Right hindlimb (tissue), 1 donor: ENCODE measurements at regions not wholly inside any gene's neighbourhood (a gene's known extent, or its start where the extent isn't known, plus 50 kb on each side); places are given as distances from the start of the nearest gene placed in this dataset.
"Not testable (repeated sequence)": the region's sequence is repeated elsewhere in the genome, so short reads cannot be mapped to it uniquely, and the experiment has no call there.

Experiments
- DNase-seq: peaks from one replicate; pipeline ENCODE4 v3.0.0-alpha.2; 2018

DNA sequence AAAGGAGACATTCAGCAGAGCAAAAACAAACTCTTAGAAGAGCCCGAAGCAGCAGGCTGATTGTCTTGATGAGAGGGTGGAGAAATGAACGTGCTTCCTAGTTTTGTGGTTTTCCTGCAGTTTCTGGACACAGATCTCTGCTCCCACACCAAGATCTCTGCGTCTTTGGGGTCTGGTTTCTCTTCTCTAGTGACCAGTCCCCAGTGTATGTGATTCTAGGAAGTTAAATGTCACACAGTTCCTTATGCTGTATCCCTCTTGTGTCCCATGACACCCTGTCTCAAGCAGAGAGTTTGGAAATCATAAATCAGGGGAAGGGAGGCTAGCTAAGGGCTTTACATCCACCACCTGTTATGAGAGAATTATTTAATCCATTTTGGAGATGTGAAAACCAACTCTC is 55.4 kb upstream of the KLF14 start:
- no peak for DNase-seq

DNA sequence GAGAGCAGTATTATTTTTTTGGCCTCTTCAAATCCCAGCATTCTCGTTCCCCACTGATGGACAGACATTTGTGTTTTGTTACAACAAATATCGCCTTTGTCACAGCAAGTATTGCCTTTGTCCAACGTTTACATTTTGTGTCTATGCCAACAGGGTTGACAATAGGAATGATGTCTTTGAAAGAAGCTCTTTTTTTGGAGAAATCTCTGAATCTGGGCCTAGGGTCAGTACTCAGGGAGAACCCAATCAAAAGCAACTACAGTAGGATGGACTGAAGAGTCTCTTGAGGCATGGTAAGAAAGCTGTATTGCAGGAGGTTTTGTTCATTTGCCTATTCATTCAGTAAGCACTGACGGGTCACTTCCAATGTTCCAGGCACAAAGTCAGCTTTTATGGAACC is 57.7 kb upstream of the KLF14 start:
- no peak for DNase-seq

DNA sequence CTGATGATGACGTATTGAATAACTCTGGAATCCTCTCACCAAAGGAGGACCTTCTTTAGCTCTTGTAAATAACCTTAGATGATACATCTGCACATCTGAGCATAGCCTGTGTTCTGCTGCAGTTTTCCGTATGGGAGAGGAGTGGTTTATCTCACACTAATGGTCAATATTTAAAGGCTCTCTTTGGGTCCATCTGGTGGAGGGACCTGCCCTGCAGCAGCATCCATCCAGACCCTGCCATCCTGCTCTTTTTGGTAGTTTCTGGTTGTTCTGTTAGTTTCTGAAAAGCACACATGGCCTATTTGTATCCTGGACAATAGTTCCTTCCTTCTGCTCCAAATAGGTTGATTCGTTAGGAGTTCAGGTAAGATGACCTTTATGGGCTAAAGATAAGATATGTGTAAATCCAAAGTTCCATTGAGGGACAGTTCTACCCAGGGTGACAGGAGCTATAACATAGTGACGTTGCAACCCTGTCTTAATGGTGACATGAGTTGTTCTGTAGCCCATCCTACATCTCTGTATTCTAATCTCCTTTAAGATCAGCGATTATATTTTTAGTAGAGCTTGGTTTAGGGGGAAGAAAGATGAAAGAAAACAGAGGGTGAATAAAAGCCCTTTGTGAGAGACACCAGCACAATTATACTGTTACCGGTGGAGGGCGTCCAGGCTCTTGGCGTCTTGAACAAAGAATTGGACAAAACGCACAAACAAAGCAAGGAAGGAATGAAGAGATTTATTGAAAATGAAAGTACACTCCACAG is 60.0 kb upstream of the KLF14 start:
- DNase-seq, result no peak

DNA sequence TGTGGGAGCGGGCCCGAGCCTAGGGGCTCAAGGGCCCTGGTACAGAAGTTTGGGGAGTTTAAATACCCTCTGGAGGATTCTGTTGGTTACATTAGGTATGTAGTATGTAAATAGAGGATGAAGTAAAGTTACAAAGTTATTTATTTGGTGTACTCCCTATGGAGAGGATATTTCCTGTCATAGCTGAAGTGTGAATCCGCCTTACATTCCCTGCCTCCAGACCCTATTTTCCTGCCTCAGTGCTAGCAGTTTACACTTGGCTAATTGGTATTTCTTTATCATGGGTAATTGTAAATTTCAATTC is 60.6 kb upstream of the KLF14 start:
- no peak for DNase-seq

DNA sequence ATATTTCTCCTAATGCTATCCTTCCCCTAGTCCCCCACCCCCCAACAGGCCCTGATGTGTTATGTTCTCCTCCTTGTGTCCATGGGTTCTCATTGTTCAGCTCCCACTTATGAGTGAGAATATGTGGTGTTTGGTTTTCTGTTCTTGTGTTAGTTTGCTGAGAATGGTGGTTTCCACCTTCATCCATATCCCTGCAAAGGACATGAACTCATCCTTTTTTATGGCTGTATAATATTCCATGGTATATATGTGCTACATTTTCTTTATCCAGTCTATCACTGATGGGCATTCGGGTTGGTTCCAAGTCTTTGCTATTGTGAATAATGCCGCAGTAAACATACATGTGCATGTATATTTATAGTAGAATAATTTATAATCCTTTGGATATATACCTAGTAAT is 62.4 kb upstream of the KLF14 start:
- DNase-seq, result not testable (repeated sequence)

DNA sequence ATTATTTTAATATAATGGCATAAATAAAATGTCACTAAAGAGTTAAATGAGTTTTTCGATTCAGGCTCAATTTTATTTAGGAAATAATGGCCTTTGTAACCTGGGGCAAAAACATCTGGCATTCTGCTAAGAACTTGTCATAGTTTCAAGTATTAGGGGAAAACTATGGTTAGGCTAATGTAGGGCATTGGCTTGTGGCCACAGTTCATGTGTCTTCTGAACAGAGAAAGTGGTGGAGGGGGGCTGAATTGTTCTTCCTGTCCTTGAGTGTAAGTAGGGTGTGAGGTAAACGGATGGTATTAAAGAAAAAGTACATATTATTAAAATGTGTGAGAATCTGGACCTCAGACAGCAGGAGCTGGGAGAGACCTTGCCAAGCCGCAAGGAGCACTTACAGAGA is 69.1 kb upstream of the KLF14 start:
- DNase-seq, result no peak

DNA sequence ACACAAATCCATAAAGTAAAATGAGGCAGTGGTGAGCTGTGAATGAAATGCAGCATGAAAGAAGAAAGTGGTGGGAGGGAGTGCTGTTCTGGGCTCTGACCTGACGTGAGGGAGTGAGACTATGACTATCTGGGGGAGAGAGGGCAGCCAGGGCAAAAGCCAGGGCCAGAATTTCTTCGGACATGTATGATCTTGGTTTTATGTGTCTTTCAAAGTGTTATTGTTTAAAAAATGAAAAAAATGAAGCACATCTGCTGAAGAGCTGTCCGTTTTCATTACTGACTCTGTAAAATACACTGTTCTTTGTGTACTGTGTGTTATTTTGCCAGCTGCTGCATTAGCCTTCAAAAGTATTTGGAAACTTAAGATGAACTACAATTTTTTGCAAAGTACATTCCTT is 70.2 kb upstream of the KLF14 start:
- no peak for DNase-seq

DNA sequence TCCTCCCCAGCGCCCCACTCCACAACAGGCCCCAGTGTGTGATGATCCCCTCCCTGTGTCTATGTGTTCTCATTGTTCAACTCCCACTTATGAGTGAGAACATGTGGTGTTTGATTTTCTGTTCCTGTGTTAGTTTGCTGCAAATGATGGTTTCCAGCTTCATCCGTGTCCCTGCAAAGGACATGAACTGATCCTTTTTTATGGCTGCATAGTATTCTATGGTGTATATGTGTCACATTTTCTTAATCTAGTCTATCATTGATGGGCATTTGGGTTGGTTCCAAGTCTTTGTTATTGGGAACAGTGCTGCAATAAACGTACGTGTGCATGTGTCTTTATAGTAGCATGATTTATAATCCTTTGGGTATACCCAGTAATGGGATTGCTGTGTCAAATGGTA is 78.8 kb upstream of the KLF14 start:
- not testable (repeated sequence) for DNase-seq

DNA sequence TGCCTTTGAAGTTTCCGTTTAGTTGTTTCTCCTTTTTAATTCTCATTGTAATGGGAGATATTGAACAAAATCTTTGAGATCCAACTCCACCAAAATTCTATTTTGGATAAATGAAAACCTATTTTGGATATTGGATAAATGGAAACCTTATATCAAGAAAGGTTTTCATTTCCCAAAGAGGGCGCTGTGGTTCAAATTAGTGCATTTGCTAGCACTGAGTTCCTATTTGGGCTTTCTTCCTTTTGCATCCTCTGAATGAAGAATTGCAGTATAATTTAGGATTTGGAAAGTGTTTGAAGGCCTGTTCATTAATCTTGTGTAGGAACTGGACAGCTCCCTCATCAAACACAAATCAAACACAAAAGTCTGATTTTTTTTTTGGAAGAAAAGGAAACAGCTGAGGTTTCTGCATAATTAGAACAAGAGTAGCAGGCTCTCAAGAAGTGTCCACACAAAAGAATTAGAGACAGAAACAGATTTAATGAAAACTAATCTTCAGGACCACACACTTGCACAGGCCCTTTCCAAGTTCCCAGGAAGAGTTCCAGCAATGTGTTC is 80.8 kb upstream of the KLF14 start:
- DNase-seq, result no peak

DNA sequence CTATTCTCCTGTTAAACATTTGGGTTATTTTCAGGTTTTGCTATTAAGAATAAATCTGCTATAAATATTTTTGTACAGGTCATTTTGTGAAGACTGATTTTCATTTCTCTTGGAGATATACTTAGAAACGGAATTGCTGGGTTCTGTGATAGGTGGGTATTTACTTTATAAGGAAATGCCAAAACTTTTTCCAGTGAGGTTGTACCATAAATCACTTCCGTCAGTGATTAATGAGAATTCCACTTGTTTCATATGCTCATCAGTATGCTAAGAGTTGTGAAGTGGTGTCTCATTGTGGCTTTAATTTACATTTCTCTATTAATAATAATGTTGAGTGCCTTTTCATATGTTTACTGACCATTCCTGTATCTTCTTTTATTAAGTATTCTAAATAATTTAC is 84.0 kb upstream of the KLF14 start:
- DNase-seq, result no peak

DNA sequence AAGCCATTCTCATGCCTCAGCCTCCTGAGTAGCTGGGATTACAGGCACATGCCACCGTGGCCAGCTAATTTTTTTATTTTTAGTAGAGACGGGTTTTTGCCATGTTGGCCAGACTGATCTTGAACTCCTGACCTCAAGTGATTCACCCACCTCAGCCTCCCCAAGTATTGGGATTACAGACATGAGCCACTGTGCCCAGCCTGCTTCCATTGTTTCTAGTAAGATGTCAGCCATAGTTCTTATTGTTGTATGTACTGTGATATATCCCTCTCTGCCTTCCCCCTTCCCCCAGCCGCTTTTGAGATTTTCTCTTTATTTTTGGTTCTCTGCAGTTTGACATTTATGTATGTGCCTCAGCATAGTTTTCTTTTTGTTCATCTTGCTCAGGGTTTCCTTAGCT is 87.9 kb upstream of the KLF14 start:
- DNase-seq, result no peak

DNA sequence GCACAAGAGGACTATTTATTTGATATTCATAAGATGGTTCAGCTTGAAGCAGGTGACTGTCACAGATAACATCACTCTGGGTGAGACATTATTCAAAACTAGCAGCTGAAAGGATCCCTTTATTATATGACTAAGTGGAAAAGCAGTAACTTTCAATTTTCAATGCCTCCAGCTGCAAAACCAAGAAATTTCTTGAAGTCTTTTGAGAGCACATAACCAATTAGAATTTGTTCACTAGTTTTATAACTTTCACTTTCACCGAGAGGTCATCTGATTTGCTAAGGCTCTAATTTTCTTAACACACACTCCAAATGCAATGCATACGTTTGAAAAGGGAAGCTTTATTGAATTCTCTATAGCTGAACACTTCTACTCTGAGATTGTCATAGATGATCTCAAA is 88.6 kb upstream of the KLF14 start:
- DNase-seq, result no peak

DNA sequence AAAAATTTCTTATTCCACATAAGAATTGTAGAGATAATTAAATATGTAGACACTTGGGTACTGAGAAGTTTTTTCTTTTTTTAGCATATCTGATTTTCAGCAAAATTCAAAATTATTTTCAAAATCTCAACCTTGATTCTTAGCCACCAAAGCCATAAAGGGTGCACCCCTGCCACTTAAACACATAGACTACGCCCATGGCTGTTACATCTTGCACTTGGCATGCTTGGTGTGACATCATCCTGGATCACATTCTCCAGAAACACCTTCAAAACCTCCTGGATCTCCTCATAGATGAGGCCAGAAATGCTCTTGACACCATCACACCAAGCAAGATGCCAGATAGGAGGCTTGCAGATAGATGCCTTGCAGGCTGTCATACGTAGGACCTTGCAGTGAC is 89.1 kb upstream of the KLF14 start:
- no peak for DNase-seq

DNA sequence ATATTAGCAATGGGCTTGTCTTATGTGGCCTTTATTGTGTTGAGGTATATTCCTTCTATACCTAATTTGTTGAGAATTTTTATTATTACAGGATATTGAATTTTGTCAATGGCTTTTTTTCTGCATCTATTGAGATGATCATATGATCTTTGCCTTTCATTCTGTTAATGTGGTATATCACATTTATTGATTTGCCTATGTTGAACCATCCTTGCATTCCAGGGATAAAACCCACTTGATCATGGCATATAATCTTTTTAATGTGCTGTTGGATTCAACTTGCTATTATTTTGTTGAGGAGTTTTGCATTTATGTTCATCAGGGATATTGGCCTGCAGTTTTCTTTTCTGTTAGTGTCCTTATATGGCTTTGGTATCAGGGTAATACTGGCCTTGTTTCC is 91.8 kb upstream of the KLF14 start:
- no peak for DNase-seq

DNA sequence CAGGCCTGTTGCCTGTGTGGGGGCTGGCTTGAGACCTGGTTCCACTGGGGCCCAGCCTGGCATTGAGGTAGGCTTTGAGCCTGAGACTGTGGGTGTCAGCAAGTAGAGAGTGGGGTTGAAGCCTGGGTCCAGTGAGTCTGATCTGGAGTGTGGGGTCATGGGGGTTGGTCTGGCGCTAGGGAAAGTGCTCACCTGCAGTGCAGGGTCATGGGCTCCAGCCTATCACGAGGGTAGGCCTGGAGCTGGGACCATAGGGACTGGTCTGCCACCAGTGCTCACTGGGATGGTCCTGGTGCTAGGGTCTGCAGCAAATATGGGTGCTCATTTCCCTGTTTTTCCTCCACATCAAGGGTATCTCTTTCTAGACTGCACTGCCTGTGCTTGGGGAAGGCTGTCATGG is 95.4 kb upstream of the KLF14 start:
- DNase-seq, result no peak

DNA sequence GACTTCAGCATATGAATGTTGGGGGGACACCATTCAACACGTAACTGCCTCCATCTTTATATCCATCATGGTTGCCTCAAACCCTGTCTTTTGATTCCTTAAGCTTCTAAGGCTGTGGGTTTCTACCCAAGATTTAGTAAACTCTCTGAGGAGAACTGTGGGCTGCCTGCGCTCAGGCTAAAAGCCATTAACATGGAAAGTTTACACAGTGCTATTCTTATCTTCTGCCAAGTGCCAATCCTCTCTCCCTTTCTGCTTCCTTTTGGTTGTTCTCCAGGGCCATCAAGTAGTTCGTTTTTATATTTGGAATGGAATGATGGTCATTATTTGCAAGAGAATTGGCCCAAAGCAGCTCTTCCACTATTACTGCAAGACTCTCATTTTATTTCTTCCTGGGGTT is 97.3 kb upstream of the KLF14 start:
- DNase-seq, result no peak

DNA sequence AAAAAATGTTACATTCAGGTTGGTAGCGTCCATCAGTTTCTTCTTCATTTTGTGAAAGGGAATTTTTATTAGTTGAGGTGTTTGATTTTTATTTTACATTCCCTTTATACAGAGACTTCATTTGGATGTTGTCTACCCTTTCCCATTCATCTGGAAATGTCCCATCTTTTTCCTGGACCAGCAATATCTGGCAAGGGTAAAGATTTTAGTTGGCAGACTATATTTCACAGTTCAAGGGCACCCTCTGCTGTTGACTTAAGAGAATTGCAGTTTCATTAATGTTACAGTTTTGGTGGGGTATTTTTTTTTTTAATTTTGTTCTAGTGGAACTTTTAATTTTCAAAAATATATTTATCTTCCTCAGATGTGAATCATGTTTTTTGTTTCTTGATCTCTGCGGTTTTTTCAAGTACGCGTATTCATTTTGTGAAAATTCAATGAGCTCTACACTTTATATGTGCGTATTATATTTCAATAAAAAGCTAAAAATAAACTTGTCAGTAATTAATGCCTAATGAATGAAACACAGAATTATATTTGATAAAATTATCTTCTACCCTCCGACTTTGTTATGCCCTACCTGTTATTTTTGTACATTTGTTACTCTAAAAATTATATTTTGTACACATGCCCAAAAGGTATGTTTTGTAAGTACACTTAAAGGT is 97.9 kb upstream of the KLF14 start:
- no peak for DNase-seq

DNA sequence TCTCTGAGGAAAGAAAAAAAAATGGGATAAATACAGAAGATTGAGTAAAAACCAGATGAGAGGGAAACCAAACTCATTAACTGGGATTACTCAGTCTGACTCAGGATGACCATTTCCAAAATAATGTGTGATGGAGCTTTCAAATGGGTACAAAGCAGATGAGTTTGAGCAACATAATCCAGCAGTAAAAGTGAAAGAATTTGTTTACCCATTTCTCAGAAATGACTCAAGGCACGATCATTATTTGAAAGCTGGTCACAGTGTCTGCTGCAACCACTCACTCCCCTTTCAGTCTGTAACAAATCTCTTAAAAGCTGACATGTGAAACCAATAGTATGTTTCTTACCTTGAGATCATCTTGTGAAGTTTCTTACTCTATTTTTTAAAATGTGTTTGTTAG is 104.7 kb upstream of the KLF14 start:
- DNase-seq, result no peak

DNA sequence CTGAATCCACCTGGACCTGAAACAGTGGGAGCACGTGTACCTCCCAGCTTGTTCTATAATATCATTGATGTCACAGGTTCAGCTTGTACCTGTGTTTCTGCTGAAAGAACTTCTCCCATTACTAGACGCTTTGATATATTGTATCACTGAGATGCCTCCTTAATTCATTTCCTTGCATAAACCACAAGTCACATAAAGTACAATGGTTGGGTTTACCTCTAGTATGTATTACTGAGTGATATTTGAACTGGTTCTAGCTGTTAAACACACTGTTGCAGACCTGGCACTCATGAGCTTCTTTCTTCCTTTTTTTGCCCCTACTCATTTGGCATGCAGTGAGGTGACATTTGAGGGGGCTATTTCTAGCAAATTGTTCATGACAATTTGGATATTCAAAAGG is 106.6 kb upstream of the KLF14 start:
- no peak for DNase-seq

DNA sequence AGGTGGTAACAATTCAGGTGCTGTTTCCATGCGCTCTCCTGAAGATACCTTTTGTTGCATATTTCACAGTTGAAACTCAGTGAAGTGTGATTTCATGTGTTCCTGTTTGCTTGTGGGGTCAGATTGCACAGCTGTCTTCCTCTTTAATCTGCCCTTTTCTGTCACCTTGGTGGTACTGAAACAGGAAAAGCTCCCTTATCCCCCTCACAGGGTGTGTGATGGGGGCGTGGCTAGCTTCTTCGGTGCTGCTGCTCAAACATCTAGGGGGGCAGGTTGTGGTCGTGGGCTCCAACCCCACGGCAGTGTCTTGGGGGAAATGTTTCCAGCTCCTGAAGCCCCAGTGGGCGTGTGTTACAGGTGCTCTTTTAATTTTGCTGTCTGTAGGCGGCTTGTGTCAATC is 107.4 kb upstream of the KLF14 start:
- no peak for DNase-seq

DNA sequence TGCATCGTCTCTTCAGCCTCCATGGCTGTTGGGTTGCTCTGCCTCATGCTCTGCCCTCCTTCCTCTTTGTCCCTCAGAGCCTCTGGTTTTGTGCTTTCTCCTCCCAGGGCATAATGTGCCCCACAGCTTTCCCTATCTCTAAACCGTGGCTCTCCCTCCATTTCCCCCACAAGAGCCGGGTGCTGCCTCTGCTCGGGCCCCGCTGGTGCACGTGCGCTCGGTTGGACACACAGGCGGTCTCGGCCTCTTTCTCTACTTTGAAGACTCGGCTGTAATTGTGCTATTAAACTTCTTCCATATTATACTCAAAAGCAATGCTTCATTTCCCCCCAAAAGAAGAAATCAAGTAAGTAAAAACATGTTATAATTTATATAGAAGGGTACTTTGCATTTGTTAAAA is 109.7 kb upstream of the KLF14 start:
- no peak for DNase-seq

DNA sequence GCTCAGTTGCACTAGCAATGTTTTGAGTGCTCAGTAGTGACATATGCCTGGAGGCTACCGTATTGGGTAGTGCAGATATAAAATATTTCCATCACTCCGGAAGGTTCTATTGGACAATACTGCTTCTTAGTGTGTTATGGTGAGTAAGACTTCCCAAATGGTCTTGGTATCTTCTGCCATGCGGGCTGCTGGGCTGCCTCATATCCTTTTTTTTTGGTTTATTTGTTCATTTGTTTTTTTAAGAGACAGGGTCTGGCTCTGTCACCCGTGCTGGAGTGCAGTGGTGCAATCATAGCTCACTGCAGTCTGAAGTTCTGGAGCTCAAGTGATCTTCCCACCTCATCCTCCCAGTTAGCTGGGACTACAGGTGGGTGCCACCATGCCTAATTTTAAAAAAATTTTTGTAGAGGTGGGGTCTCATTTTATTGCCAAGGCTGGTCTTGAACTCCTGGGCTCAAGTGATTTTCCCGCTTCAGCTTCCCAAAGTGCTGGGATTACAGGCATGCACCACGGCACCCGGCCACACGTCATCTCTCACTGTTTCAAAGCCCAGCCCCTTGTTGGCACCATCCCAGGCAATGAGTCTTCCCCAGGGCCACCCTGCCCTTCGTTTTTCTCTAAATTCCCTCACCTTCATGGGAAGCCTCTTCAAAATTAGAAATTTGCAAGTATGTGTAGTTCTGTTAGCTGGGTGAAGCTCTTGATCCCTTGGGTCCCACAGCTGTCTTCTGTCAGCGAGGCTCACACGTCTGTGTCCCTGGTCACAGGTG is 111.0 kb upstream of the KLF14 start:
- no peak for DNase-seq

DNA sequence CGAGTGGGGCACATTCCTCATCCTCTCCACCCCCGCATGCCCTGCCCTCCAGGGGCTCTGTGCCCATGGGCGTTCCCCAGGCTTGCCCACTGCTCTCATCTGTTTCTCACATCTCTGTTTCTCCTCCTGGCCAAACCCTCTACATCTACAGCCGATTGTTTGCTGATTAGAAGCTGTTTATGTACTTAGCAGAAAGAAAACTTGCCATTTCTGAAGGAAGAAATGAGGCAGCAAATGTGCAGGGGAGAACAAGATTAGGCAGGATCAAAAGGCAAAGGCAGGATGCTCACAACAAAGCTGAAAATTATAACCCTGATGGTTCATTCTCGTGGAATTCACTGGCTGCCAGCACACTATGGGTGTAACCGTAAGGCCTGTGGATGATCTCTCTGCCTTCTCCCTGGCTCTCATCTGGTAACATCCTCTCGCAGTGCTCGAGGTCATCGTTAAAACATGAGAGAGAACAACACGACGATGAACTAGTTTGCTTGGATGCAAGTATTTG is 111.6 kb upstream of the KLF14 start:
- DNase-seq, result no peak

DNA sequence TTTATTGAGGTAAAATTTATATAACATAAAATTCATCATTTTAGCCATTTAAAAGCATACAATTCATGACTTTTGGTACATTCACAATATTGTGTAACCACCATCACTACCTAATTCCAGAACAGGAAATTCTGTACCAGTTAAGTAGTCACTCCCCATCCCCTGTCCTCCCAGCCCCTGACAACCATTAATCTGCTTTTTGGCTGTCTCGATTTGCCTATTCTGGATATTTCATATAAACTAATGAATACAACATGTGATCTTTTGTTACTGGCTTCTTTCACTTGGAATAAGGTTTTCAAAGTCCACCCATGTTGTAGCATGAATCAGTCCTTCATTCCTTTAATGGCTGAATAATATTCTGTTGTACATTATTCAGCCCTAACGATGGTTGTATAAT is 115.6 kb upstream of the KLF14 start:
- DNase-seq, result no peak
